ENCODE measurements at regions not wholly inside any gene's neighbourhood (a gene's known extent, or its start where the extent isn't known, plus 50 kb on each side); places are given as distances from the start of the nearest gene placed in this dataset.

DNA sequence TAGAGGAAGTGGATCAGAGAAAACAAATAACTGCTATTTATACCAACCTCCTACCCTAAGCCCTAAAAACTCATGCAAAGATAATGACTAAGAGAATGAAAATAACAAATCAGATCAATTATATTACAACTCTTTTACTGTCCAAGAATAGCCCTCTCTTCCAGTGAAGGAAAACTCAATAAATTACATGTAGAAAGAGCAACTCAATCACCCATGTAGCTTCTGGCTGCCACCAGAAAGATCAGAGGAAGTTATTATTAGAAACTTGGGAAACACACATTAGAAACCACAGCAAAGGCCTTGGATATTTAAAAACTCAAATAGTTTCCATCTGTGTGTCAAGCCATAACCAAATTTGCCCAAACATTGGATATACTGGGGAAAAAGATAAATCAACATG, 134.0 kb upstream of the TARS1 start:
- Histone ChIP-seq H3K36me3 (ENCODE audit: control insufficient read depth in 1 of 2, insufficient read depth in 2 of 2, low read length in 1 of 2) (no peaks in the 10 kb centered on the region), H3K4me1 (ENCODE audit: control insufficient read depth in 1 of 2, insufficient read depth in 2 of 2, low read length in 2 of 2) (peaks cover 0 to 5% of the 10 kb centered on the region in 2 donors), H3K4me3 (ENCODE audit: low read length in 2 of 2) (no peak overlapping the region), H3K27me3 (ENCODE audit: control insufficient read depth in 1 of 2, insufficient read depth in 2 of 2, low read length in 1 of 2) (no peaks in the 10 kb centered on the region), H3K9me3 (ENCODE audit: control insufficient read depth, low read length) (no peaks in the 10 kb centered on the region), H3K27ac (ENCODE audit: low read depth in 1 of 2, low read length in 2 of 2) (peak overlapping the region in 1 of 2 donors; percentile 18)
- no peak for ATAC-seq (ENCODE audit: low FRiP score)
- DNase-seq = no peak
- intact Hi-C loops (cut with DNase I) = loop anchor here (10.0 kb wide), 2 partner anchors 108 to 602 kb away; no protein-coding TSS in a partner anchor

DNA sequence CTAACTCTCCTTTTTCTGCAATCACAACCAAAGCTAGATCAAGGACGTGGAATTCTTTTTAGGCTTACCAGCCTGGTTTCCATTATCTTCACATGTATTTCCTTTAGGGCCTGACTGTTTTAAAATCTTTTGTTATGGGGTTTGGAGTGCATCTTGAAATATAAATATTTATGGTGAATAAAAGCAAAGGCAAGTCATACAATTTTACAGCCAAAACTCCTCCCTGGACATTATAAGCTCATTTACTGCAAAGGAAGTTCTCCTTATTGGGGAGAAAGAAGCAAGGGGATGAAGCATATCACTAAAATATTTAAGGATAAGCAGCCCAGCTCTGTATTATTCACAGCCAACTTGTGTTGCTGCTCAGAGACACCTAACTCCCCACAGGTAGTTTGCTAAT, 132.2 kb upstream of the TARS1 start:
- H3K27me3 ChIP-seq (ENCODE audit: control insufficient read depth in 1 of 2, insufficient read depth in 2 of 2, low read length in 1 of 2) = no peaks in the 10 kb centered on the region
- no peak overlapping the region for H3K4me3 ChIP-seq (ENCODE audit: low read length in 2 of 2)
- H3K4me1 ChIP-seq (ENCODE audit: control insufficient read depth in 1 of 2, insufficient read depth in 2 of 2, low read length in 2 of 2) = peaks cover 0 to 5% of the 10 kb centered on the region in 2 donors
- no peaks in the 10 kb centered on the region for H3K9me3 ChIP-seq (ENCODE audit: control insufficient read depth, low read length)
- intact Hi-C loops (cut with DNase I) = loop anchor here (10.0 kb wide), 2 partner anchors 106 to 604 kb away; no protein-coding TSS in a partner anchor
- WGBS, 2 donors = 95 to 100% methylated on average over 1 of the region's 1 CpG
- no peak overlapping the region for H3K27ac ChIP-seq (ENCODE audit: low read depth in 1 of 2, low read length in 2 of 2)
- DNase-seq = no peak
- ATAC-seq (ENCODE audit: low FRiP score) = no peak
- H3K36me3 ChIP-seq (ENCODE audit: control insufficient read depth in 1 of 2, insufficient read depth in 2 of 2, low read length in 1 of 2) = no peaks in the 10 kb centered on the region

DNA sequence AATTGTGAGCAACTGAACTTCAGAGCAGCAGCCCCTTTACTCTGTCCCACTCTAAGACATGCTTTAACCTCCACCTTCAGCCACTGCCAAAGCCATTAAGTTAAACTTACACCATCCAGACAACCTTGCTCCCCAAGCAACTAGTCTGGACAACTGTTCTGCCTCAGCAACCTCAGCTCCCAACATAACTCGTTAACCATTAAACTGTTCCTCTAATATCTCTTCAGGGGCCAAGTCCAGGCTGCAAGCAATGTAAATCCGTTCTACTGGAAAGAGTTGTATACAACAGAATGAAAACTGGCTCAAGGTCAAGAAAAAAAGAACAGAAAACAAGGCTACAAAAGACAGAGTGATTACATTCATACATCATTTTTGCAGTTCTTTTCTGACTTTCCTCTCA, 131.7 kb upstream of the TARS1 start:
- ATAC-seq (ENCODE audit: low FRiP score) (no peak), DNase-seq (no peak)
- no peaks in the 10 kb centered on the region for H3K9me3 ChIP-seq (ENCODE audit: control insufficient read depth, low read length)
- intact Hi-C loops (cut with DNase I) = loop anchor here (10.0 kb wide), 2 partner anchors 106 to 604 kb away; no protein-coding TSS in a partner anchor
- WGBS, 2 donors = 34 to 47% methylated on average over 2 of the region's 2 CpGs
- H3K36me3 ChIP-seq (ENCODE audit: control insufficient read depth in 1 of 2, insufficient read depth in 2 of 2, low read length in 1 of 2) = no peaks in the 10 kb centered on the region
- H3K27ac ChIP-seq (ENCODE audit: low read depth in 1 of 2, low read length in 2 of 2) = no peak overlapping the region
- H3K4me3 ChIP-seq (ENCODE audit: low read length in 2 of 2) = no peak overlapping the region
- H3K27me3 ChIP-seq (ENCODE audit: control insufficient read depth in 1 of 2, insufficient read depth in 2 of 2, low read length in 1 of 2) = no peaks in the 10 kb centered on the region
- H3K4me1 ChIP-seq (ENCODE audit: control insufficient read depth in 1 of 2, insufficient read depth in 2 of 2, low read length in 2 of 2) = peaks cover 0 to 5% of the 10 kb centered on the region in 2 donors

DNA sequence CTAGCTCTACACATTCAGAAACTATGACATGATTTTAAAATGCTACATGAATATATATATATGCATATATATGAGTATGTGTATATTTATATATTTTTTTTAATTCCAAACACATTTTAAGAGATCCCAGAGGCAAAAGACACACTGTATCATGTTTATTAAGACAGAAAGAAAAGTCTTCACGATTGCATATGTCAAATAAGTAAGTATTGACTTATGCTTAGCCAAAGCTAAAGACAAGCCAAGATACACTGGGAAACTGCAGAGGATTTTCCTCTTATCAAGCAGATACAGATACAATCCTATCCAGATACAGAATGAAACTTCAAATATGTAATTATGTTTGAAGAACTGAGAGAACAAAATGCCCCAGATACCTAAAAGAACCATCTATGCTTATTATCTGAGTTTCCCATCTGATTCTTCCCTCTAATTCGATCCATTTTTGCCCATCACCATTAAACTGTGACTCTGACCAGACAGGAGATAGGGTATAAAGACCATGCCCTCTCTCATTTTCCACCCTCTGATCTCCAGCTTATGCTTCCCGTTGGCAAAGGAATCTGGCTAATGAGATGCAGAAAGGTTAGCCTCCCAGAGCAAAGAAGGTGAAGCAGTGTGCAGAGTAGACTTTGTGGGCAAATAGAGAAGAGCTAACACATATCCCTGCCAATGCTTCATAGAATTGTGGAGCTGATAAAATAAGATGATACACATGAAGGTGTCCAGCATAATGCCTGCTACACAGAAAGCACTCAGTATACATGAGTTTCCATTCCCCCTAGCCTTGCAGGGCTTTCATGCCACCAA, 131.0 kb upstream of the TARS1 start:
- H3K4me1 ChIP-seq (ENCODE audit: control insufficient read depth in 1 of 2, insufficient read depth in 2 of 2, low read length in 2 of 2) = peaks cover 0 to 5% of the 10 kb centered on the region in 2 donors

DNA sequence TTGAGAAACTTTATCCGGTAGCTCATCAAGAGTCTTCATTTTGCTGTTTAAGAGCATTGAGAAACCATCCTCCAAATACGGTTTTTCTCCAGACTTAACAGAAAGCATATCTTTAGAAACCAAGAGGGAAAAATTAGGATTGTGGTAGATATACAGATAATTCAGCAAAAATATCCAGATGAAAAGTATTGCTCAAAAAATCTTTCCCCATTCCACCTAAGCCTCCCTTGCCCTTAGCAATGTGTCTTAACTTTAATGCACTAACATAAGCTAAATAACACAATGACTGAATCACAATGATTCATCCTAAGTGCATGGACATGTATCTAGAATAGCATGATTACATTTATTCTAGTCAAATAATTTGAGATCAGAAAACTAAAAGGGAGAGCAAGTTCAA, 130.3 kb upstream of the TARS1 start:
- Histone ChIP-seq H3K27ac (ENCODE audit: low read depth in 1 of 2, low read length in 2 of 2) (no peak overlapping the region), H3K36me3 (ENCODE audit: control insufficient read depth in 1 of 2, insufficient read depth in 2 of 2, low read length in 1 of 2) (no peaks in the 10 kb centered on the region), H3K4me3 (ENCODE audit: low read length in 2 of 2) (no peak overlapping the region), H3K9me3 (ENCODE audit: control insufficient read depth, low read length) (no peaks in the 10 kb centered on the region), H3K4me1 (ENCODE audit: control insufficient read depth in 1 of 2, insufficient read depth in 2 of 2, low read length in 2 of 2) (peaks cover 0 to 5% of the 10 kb centered on the region in 2 donors), H3K27me3 (ENCODE audit: control insufficient read depth in 1 of 2, insufficient read depth in 2 of 2, low read length in 1 of 2) (no peaks in the 10 kb centered on the region)
- WGBS, 2 donors = 98 to 99% methylated on average over 2 of the region's 2 CpGs
- DNase-seq (no peak), ATAC-seq (ENCODE audit: low FRiP score) (no peak)
- intact Hi-C loops (cut with DNase I) = loop anchor here in 1 of 2 donors (10.0 kb wide), 1 partner anchor 114 kb away; no protein-coding TSS in a partner anchor

More for the DNA sequence above, 131.0 kb upstream of the TARS1 start:
- WGBS, 2 donors = 61 to 62% methylated on average over 3 of the region's 3 CpGs
- Histone ChIP-seq H3K27me3 (ENCODE audit: control insufficient read depth in 1 of 2, insufficient read depth in 2 of 2, low read length in 1 of 2) (no peaks in the 10 kb centered on the region), H3K4me3 (ENCODE audit: low read length in 2 of 2) (no peak overlapping the region), H3K27ac (ENCODE audit: low read depth in 1 of 2, low read length in 2 of 2) (no peak overlapping the region), H3K36me3 (ENCODE audit: control insufficient read depth in 1 of 2, insufficient read depth in 2 of 2, low read length in 1 of 2) (no peaks in the 10 kb centered on the region), H3K9me3 (ENCODE audit: control insufficient read depth, low read length) (no peaks in the 10 kb centered on the region)
- intact Hi-C loops (cut with DNase I) = loop anchor here (10.0 kb wide), 3 partner anchors 105 to 605 kb away; no protein-coding TSS in a partner anchor
- no peak for ATAC-seq (ENCODE audit: low FRiP score)
- DNase-seq = no peak

DNA sequence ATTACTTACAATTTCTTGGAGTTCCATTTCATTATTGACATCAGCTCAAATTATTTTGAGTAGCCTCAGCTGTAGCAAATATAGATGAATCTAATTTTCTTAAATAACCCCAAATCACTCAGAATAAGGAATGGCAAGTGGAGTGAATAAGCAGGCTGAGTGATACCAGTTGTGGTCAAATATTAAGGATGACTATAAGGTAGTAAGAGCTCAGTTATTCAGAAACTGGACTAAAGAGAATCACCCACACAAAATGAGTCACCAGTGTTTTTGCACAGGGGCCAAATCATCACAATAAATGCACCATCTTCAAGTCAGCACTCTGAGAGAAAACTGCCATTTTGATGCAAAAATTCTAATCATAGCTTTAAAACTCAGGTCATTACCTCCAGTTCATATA, 128.9 kb upstream of the TARS1 start:
- DNase-seq (no peak), ATAC-seq (ENCODE audit: low FRiP score) (no peak)
- no peak overlapping the region for H3K4me3 ChIP-seq (ENCODE audit: low read length in 2 of 2)
- no peaks in the 10 kb centered on the region for H3K36me3 ChIP-seq (ENCODE audit: control insufficient read depth in 1 of 2, insufficient read depth in 2 of 2, low read length in 1 of 2)
- peaks cover 0 to 5% of the 10 kb centered on the region in 2 donors for H3K4me1 ChIP-seq (ENCODE audit: control insufficient read depth in 1 of 2, insufficient read depth in 2 of 2, low read length in 2 of 2)
- H3K27ac ChIP-seq (ENCODE audit: low read depth in 1 of 2, low read length in 2 of 2) = no peak overlapping the region
- intact Hi-C loops (cut with DNase I) = loop anchor here in 1 of 2 donors (10.0 kb wide), 1 partner anchor 113 kb away; no protein-coding TSS in a partner anchor
- H3K9me3 ChIP-seq (ENCODE audit: control insufficient read depth, low read length) = no peaks in the 10 kb centered on the region
- H3K27me3 ChIP-seq (ENCODE audit: control insufficient read depth in 1 of 2, insufficient read depth in 2 of 2, low read length in 1 of 2) = no peaks in the 10 kb centered on the region

DNA sequence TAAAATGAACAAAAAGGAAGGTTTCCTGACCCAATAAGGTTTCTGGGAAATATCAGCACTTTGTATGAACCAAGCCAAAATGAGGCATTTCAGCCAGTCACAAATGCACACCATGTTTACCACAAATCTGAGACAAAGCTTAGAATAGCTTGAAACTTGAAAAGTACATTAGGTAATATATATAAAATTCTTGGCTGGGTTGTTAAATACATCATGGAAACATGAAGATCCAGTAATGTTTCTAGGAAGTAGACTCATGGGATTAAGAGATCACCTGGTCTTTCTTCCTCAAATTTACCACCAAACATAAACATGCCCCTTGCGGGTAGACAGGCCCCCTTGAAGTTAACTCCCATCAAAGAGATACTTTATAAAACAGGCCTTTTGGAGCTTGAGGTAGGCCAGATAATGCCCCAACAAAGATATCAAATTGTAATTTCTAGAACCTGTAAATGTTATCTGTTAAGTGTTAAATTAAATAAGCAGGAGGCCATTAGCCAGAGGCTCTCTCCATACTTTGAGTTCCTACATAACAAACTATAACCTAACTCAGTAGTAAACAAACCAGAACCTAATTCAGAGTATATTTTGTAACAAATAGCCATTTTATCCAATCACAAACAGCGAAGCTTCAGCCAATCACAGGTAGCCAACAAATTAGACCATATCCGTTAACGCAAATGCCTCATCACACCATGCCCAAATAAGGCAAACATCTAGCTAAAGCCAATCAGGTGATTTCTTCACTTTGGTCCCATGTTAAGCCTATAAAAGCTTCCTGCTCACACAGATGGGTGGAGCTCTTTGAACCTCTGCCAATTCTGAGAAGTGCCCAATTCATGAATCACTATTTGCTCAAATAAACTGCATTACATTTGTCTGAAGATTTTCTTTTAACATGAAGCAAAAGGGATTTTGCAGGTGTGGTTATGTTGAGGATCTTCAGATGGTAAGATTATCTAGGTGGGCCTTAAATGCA, 127.9 kb upstream of the TARS1 start:
- 95 to 97% methylated on average over 4 of the region's 4 CpGs for WGBS, 2 donors
- intact Hi-C loops (cut with DNase I) = loop anchor here in 1 of 2 donors (10.0 kb wide), 1 partner anchor 112 kb away; no protein-coding TSS in a partner anchor
- Histone ChIP-seq H3K4me1 (ENCODE audit: control insufficient read depth in 1 of 2, insufficient read depth in 2 of 2, low read length in 2 of 2) (peaks cover 0 to 5% of the 10 kb centered on the region in 2 donors), H3K27me3 (ENCODE audit: control insufficient read depth in 1 of 2, insufficient read depth in 2 of 2, low read length in 1 of 2) (no peaks in the 10 kb centered on the region), H3K27ac (ENCODE audit: low read depth in 1 of 2, low read length in 2 of 2) (no peak overlapping the region), H3K36me3 (ENCODE audit: control insufficient read depth in 1 of 2, insufficient read depth in 2 of 2, low read length in 1 of 2) (no peaks in the 10 kb centered on the region), H3K9me3 (ENCODE audit: control insufficient read depth, low read length) (no peaks in the 10 kb centered on the region), H3K4me3 (ENCODE audit: low read length in 2 of 2) (no peak overlapping the region)
- DNase-seq (no peak), ATAC-seq (ENCODE audit: low FRiP score) (no peak)

DNA sequence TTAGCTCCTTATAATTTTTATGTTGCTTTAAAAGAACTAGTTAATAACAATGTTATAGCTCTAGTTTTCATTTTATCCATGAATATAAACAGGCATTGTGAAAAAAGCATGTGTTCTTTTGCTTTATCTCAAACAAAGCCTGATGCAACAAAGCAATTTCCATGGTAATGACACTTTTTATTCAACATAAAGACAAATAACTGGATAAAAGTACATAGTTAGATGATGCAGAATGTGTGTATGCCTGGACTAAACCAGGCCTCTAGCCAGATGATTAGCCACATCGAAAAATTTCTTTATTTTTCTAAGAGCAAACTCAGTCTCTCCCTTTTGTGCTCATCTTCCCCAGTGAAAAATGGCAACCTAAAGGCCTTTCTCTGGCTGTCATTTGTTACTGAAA, 125.6 kb upstream of the TARS1 start:
- ATAC-seq (ENCODE audit: low FRiP score) (no peak), DNase-seq (no peak)
- Histone ChIP-seq H3K36me3 (ENCODE audit: control insufficient read depth in 1 of 2, insufficient read depth in 2 of 2, low read length in 1 of 2) (no peaks in the 10 kb centered on the region), H3K4me3 (ENCODE audit: low read length in 2 of 2) (no peak overlapping the region), H3K27ac (ENCODE audit: low read depth in 1 of 2, low read length in 2 of 2) (no peak overlapping the region), H3K27me3 (ENCODE audit: control insufficient read depth in 1 of 2, insufficient read depth in 2 of 2, low read length in 1 of 2) (no peaks in the 10 kb centered on the region), H3K4me1 (ENCODE audit: control insufficient read depth in 1 of 2, insufficient read depth in 2 of 2, low read length in 2 of 2) (peaks cover 3 to 5% of the 10 kb centered on the region in 2 donors), H3K9me3 (ENCODE audit: control insufficient read depth, low read length) (no peaks in the 10 kb centered on the region)
- intact Hi-C loops (cut with DNase I) = loop anchor here in 1 of 2 donors (10.0 kb wide), 1 partner anchor 110 kb away; no protein-coding TSS in a partner anchor
- 59 to 66% methylated on average over 1 of the region's 1 CpG for WGBS, 2 donors

All from aorta (tissue), 5 donors.